Transverse colon (tissue), 4 donors: ENCODE measurements at regions not wholly inside any gene's neighbourhood (a gene's known extent, or its start where the extent isn't known, plus 50 kb on each side); places are given as distances from the start of the nearest gene placed in this dataset.
"Not testable (repeated sequence)": the region's sequence is repeated elsewhere in the genome, so short reads cannot be mapped to it uniquely, and the experiment has no call there.

Source experiments
- DNase-seq: peaks from one replicate; pipeline ENCODE4 v3.0.0-alpha.2; 2019
- H3K27ac ChIP-seq, 4 donors: fragments of 200-600 bp; sonication (generic); 2 replicates each; pipeline ENCODE4 v1.5.1; 2016 to 2018; ENCODE audit warnings: inconsistent platforms in 4 of 4
- H3K27me3 ChIP-seq: fragments of 200-600 bp; sonication (generic); 2 replicates; pipeline ENCODE4 v1.5.1; 2017; ENCODE audit warnings: inconsistent platforms
- H3K36me3 ChIP-seq, 4 donors: fragments of 200-600 bp; sonication (generic); 2 replicates each; pipeline ENCODE4 v1.5.1; 2017 to 2019; ENCODE audit warnings: inconsistent platforms in 4 of 4
- H3K4me1 ChIP-seq, 4 donors: fragments of 200-600 bp; sonication (generic); 2 replicates each; pipeline ENCODE4 v1.5.1; 2017 to 2020; ENCODE audit warnings: inconsistent platforms in 4 of 4
- H3K4me3 ChIP-seq, 4 donors: fragments of 200-600 bp; sonication (generic); 1 replicate in 1 of 4; 2 replicates in 3 of 4; pipeline versions ENCODE4 v1.5.1 to v1.6.1; 2017 to 2019; ENCODE audit warnings: inconsistent platforms in 4 of 4
- H3K9me3 ChIP-seq, 2 donors: fragments of 200-600 bp; sonication (generic); 2 replicates each; pipeline ENCODE4 v1.5.1; 2017 to 2019; ENCODE audit warnings: inconsistent platforms in 2 of 2
- CTCF ChIP-seq, 5 experiments: fragments of 200-600 bp in 3 of 5; fragments of 450-650 bp in 2 of 5; sonication (generic) in 3 of 5; IDR thresholded peaks; 1 replicate in 2 of 5; 2 replicates in 3 of 5; pipeline ENCODE4 v1.5.1; 2016 to 2017; ENCODE audit warnings: antibody characterized with exemption in 5 of 5, inconsistent platforms in 3 of 5, mild to moderate bottlenecking in 2 of 5, moderate library complexity in 1 of 5
- EP300 ChIP-seq: sonication (generic); formaldehyde crosslinking; IDR thresholded peaks from one replicate; pipeline ENCODE4 v1.6.1; 2017; ENCODE audit warnings: antibody characterized with exemption, low read depth
- POLR2A ChIP-seq: fragments of 450-650 bp; IDR thresholded peaks from one replicate; pipeline ENCODE4 v1.6.1; 2016; ENCODE audit warnings: antibody characterized with exemption, mild to moderate bottlenecking, moderate library complexity
- POLR2AphosphoS5 ChIP-seq, 3 donors: sonication (generic); formaldehyde crosslinking; IDR thresholded peaks; one replicate each; pipeline ENCODE4 v1.6.1; 2016; ENCODE audit warnings: antibody characterized with exemption in 3 of 3
- WGBS, 2 donors: methylation state at CpG; one replicate each; pipeline ENCODE4 v1.1.5; 2018; ENCODE audit warnings: low coverage in 1 of 2; 5-methylcytosine and 5-hydroxymethylcytosine counted together
- in situ Hi-C, 4 donors: fragments of 200-750 bp; cut with MboI; loops; one replicate each; pipeline versions ENCODE4 v1.15.0 to v1.15.1; 2017; ENCODE audit warnings: low sequenced_read_pairs in 3 of 4, low pct_ligation_motif_present in 1 of 4, low pct_unique_long_range_greater_than_20kb in 1 of 4
- intact Hi-C: fragments of 100-400 bp; cut with DNase I; formaldehyde crosslinking; loops from one replicate; pipeline ENCODE4 v1.15.1; 2023; ENCODE audit warnings: low total_unique reads

- no peaks in the 10 kb centered on the region for H3K36me3 ChIP-seq
- H3K4me3 ChIP-seq: no peak overlapping the region
- in situ Hi-C loops (no loop called here), intact Hi-C loops (no loop called here)
- WGBS, 2 donors: 81 to 91% methylated on average over 3 to 4 of the region's 4 CpGs
- peaks cover 0 to 11% (median 0%) of the 10 kb centered on the region in 4 donors for H3K4me1 ChIP-seq
- no peak overlapping the region for H3K27ac ChIP-seq
- H3K9me3 ChIP-seq: no peaks in the 10 kb centered on the region
- no peak for DNase-seq
- TF ChIP-seq CTCF (IDR thresholded peaks at IDR 0.05) (no peak), POLR2AphosphoS5 (IDR thresholded peaks at IDR 0.05) (no peak), POLR2A (no peak), EP300 (no peak)
- no peaks in the 10 kb centered on the region for H3K27me3 ChIP-seq
Observed at GRCh38 chr19:30966486-30966885, 382.8 kb downstream of the TSHZ3 start.

GRCh38 chr19:30959011-30959410 lies 390.2 kb downstream of the TSHZ3 start:
- Histone ChIP-seq H3K27ac (no peak overlapping the region), H3K9me3 (no peaks in the 10 kb centered on the region), H3K27me3 (peaks cover 2% of the 10 kb centered on the region), H3K4me1 (no peaks in the 10 kb centered on the region), H3K36me3 (no peaks in the 10 kb centered on the region), H3K4me3 (no peak overlapping the region)
- intact Hi-C loops (no loop called here), in situ Hi-C loops (no loop called here)
- no peak for TF ChIP-seq CTCF (IDR thresholded peaks at IDR 0.05)
- TF ChIP-seq POLR2A: no peak
- no peak for TF ChIP-seq POLR2AphosphoS5 (IDR thresholded peaks at IDR 0.05)
- TF ChIP-seq EP300: no peak
- no peak for DNase-seq
- 88 to 100% methylated on average over 1 to 3 of the region's 3 CpGs for WGBS, 2 donors

- Histone ChIP-seq H3K4me3 (no peak overlapping the region), H3K27me3 (peaks cover 7% of the 10 kb centered on the region), H3K27ac (no peak overlapping the region), H3K9me3 (no peaks in the 10 kb centered on the region), H3K36me3 (no peaks in the 10 kb centered on the region), H3K4me1 (no peaks in the 10 kb centered on the region)
- in situ Hi-C loops: no loop called here
- TF ChIP-seq POLR2A: no peak
- TF ChIP-seq POLR2AphosphoS5 (IDR thresholded peaks at IDR 0.05): no peak
- no peak for TF ChIP-seq EP300
- no peak for TF ChIP-seq CTCF (IDR thresholded peaks at IDR 0.05)
- intact Hi-C loops: no loop called here
- DNase-seq: no peak
- 85 to 86% methylated on average over 7 to 12 of the region's 12 CpGs for WGBS, 2 donors
Observed at GRCh38 chr19:30955112-30956104, 393.8 kb downstream of the TSHZ3 start.

GRCh38 chr19:30944276-30944932 lies 404.8 kb downstream of the TSHZ3 start:
- in situ Hi-C loops, intact Hi-C loops: not testable (repeated sequence)
- WGBS, 2 donors: 73 to 96% methylated on average over 6 of the region's 6 CpGs

More at GRCh38 chr19:30944276-30944932, 404.8 kb downstream of the TSHZ3 start:
- DNase-seq, H3K9me3 ChIP-seq, H3K36me3 ChIP-seq, H3K4me1 ChIP-seq, H3K4me3 ChIP-seq, H3K27me3 ChIP-seq, H3K27ac ChIP-seq: not testable (repeated sequence)
